HG03460 (cell line): ENCODE measurements at regions not wholly inside any gene's neighbourhood (a gene's known extent, or its start where the extent isn't known, plus 50 kb on each side); places are given as distances from the start of the nearest gene placed in this dataset.
"Not testable (repeated sequence)": the region's sequence is repeated elsewhere in the genome, so short reads cannot be mapped to it uniquely, and the experiment has no call there.

Experiments used
- ATAC-seq: cut with Tn5 transposase; IDR thresholded peaks from one replicate; pipeline ENCODE4 v1.9.1; 2021; ENCODE audit not compliant: unreplicated experiment

DNA sequence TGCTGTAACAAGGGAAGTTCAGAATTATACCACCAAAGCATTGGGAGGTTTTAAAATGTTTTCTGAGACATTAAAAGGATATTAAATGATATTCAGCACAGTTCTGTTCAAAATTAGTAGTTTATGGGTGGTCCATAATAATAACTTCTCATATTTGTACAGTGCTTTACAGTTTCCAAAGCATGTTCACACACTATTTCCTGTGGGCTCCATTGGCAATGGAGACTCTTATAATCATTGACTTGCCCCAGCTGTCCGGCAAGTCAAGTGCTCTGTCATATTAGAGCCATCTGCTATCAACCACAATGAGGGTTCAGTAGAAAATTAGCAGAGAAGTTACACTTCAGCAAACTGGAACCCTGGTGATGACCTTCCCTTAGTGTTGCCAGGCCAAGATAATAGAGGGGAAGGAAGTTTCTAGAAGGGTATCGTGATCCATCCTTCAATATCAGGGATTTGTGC lies 526.6 kb upstream of the CCDC196 start:
- peak; percentile 78 for ATAC-seq

DNA sequence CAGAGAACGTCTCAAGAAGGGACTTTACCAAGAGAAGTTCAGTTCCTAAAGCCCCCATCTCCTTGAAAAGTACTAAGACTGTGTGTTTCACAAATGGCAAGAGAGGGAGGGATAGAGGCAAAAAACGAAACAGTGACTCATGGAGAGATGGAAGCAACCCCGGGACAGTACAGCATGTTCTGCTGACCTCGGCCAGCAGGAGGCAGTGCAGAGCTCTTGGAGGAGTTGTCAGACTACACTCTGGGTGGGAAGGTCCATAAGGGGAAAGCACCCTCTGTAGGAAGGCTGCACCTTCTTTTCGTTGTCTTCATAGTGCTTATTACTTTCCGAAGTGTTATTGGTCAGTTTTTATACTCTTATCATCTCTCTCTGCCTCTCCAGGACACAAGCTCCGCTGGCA lies 525.2 kb upstream of the CCDC196 start:
- ATAC-seq = no peak

DNA sequence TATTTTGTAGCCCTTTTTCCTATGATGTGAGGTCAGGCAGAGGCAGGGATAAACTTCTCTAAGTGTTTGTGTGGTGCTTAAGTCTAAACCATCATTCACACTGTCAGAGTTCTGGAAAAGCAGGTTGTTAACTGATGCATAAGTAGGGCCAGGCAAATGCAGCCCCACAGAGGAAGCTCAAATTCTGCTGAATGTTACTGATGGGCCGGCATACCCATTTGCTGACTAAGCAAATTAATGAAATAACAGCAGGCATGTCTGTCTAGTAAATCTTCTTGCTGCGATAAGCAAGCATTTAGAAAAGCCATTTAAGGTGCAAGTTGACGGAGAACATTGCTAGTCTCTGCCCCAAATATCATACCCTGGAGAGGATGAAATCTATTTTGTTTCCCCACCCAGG lies 523.2 kb upstream of the CCDC196 start:
- ATAC-seq = no peak

DNA sequence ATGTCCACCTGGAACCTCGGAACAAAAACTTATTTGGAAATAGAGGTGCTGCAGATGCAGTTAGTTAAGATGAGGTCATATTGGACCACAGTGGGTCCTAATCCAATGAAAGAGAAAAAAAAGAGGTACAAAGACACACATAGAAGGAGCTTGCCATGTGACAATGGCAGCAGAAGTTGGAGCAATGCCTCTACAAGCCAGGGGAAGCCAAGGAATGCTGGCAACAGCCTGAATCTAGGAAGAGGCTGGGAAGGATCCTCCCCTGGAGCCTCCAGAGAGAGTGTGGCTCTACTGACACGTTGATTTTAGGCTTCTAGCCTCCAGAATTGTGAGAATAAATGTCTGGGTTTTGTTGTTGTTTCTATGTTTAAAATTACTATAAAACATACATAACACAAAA lies 521.8 kb upstream of the CCDC196 start:
- ATAC-seq = no peak

DNA sequence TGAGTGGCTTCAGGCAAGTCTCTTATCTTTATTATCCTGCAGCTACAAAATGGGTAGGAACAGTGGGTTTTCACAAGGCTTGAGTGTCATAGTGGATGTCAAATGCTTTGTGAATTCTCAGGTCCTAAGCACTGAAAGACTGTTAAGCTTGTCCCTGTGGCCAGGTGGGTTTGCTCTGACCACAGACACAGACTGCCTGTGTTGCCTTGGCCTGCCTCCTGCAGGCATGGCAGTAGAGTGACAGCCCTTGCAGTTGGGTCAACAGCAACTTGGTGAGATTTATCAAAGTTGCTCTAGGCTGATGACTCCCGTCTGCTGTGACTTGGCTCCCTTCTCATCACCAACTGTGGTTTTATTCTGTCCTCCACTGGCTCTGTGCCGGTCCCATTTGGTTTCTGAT lies 520.0 kb upstream of the CCDC196 start:
- ATAC-seq = no peak

DNA sequence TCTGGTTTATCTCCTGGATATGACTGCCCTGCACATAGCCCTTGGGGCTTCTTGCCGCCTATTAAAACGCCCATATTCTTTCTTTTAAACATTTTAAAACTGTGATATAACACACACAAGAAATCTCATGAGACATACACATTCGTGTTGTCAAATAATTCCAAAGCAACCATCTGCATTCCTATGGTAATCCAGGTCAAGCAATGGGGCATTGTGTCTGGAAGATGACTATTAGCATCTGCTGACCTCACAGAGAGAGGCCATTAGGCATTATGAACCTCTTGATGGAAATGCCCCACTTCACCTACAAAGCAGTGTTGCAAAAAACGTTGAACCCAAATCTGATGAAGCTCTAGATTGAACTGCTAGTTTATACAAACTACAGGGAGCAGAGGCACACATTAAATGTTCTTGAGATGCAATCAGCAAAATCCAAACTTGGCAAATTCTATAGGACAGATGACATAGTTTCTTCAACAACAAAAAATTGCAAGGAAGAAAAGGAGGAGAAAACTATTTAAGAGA lies 513.8 kb upstream of the CCDC196 start:
- ATAC-seq = no peak

DNA sequence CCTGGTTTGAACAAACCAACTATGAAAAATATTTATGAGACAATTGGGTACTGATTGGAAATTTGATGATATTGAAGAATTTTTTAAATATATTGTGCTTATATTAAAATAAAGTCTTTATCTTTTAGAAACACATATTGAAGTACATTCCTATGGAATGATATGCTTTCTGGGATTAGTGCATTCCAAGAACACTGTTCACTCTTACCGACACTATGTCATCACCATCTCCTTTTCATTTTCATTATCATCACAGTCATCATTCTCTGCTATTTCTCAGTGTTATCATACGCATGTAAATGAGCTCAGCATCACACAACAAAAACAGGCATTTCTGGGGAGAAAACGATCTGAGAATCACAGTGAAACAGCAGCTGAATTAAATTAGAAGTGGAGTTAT lies 513.3 kb upstream of the CCDC196 start:
- no peak for ATAC-seq

DNA sequence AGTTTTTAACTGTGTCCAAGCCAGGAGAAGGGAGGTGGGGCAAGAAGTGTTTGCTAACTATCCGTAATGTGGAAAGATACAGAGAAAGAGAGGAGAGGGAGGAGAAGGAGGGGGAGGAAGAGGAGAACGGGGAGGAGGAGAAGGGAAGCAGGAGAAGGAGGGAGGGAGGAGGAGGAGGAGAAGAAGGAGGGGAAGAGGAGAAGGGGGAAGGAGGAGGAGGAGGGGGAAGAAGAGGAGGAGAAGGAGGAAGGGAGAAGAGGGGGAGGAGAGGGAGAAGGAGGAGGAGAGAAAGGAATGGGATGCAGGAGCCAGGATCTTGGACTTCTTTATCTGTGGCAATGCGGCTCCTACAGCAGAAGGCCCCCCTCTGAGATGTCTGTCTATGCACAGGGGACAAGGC lies 510.3 kb upstream of the CCDC196 start:
- no peak for ATAC-seq

DNA sequence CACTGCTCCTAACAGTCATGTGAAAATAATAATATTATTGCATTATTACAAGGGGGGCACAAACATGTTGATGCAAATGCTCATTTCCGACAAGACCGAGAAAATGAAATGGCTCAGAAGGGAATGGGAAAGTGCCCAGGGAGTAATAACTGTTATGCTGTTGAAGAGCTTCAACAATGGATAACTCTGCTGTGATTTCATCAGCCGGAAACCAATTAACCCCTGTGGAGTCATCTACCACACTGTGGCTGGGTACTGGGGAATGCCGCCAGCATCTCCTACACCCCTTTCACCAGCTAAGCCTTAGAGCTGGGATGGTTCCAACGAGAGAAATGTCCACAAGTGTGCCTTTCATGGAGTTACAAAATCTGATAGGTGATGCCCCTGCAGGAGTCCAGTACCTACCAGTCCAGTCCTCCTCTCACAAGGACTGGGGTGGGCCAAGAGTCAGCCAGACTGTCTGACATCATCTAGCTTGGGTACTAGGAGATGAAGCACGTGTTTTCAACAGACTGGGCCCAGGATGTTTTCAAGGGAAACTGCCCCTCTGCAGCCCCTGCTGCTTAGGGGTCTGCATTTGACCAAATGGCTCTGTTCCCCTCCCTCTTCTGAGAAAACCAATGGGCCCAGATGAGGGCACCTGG lies 509.3 kb upstream of the CCDC196 start:
- no peak for ATAC-seq

DNA sequence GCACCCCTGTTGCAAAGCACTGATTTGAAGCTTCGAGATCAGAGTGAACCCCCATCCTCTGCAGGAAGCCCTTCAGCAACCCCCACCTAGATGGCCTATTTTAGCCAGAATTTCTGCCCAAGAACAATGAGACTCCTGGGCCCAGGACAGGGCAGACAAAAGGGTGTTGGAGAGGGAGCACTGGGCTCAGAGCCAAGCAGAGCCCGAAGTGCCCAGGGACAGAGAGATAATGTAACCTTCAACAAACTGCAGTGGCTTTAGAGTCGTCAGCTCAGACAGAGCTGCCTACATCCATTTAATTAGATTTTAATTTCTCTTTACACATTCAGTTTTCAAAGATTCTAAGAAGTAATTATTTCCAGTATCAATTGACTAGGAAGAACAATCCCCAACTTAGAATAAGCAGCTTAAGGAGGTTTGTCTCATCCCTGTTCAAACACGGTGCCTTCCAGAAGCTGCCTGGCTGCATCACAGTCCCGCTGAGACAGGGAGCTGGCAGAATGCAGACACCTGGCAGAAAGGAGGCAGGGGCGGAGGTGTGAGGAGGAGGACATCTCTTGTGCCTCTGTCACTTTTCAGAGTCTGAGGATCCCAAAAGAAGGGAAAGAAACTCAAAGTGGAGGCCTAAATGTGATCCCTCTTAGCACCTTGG lies 504.9 kb upstream of the CCDC196 start:
- ATAC-seq = no peak

DNA sequence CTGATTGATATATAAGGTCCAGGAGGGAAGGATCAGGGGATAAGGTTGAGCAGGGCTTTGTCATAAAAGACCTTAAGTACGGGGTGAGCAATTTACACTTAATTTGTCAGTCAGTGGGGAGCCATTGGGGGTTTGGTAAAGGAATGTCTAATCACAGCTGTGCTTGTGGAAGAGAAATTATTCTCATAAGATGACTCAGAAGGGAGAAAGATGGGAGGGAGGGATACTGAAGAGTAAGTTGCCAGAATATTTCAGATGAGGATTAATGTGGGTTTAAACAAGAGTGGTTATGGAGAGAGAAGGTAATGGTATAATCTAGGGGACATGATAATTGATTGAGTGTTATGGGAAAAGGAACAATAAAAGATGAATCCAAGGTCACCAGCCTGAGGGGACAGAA lies 500.1 kb upstream of the CCDC196 start:
- no peak for ATAC-seq

DNA sequence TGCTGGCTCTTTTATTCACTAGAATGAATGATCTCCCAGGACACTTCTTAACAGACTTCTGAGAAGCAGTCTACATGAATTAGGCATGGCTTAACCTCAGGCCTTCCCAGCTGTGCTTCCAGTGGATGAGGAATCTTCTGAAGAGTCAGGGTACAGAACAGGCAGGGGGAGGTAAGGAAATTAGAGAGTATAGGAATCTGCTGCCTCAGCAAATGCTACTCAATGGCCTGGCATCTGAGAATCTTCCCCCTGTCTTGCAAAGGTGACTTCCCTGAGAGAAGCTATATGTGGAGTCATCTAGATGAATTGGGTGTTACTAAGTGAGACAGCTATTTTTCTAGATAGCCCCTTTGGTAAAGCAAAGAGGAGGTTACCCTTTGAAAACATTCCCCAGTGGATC lies 496.2 kb upstream of the CCDC196 start:
- ATAC-seq = no peak

DNA sequence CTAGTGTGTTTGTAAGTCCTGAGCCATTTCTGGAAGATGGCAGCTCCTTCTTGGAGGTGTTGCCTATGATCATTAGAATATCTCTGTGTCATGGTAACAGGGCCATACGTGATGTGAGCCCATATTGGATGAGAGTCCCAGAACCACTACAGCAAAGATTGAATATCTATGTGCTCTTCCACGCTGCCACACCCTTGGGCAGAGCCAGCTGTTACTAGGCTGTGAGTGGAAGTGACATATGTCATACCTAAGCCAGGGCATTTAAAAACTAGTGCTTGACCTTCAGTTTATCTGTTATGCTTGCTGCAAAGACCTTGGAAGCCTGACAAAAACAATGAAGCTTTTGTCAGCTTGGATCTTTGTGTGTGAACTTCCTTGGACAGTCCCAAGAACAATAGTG lies 495.1 kb upstream of the CCDC196 start:
- no peak for ATAC-seq

DNA sequence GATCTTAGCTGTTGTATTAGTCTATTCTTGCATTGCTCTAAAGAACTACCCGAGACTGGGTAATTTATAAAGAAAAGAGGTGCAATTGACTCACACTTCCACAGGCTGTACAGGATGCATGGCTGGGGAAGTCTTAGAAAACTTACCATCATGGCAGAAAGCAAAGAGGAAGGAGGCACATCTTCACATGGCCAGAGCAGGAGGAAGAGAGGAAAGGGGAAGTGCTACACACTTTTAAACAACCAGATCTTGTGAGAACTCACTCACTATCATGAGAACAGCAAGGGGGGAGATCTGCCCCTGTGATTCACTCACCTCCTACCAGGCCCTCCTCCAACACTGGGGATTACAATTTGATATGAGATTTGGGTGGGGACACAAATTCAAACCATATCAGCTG lies 494.2 kb upstream of the CCDC196 start:
- ATAC-seq = not testable (repeated sequence)

DNA sequence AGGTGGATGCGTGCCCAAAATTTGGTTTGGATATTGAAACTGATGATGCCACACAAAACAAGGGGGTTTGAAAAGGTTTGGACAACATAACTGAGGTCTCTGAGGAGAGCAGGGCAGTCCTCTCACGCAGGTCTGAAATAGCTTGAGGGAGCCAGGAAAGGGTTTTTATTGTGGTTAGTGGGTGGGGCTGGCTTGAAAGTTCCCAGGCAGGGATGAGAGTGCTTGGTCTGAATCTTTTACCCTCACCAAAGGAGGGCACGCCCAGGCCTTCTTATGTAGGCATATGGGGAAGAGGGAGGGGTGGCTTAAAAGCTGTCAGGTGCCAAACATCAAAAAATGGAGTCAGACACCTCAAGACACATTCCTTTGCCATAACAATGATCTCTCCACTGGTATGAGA lies 493.1 kb upstream of the CCDC196 start:
- ATAC-seq = no peak

DNA sequence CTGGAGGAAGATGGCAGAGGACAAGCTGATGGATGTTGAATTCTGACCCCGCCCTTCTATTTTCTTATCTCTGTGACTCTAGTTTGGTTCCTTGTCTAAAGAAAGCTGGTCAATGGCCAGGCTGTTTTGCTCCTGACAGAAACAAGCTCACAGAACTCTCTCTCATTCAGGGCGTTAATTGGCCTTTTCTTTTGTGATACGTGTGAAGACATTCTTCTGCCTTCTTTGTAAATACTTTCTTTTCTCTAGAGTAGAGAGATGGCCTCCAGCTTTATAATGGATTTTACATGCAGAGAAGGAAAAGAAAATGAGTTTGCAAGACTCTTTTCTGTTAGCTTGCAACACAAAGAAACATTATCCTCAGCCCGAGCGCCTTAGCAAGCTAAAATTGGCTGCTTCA lies 492.2 kb upstream of the CCDC196 start:
- ATAC-seq = no peak

DNA sequence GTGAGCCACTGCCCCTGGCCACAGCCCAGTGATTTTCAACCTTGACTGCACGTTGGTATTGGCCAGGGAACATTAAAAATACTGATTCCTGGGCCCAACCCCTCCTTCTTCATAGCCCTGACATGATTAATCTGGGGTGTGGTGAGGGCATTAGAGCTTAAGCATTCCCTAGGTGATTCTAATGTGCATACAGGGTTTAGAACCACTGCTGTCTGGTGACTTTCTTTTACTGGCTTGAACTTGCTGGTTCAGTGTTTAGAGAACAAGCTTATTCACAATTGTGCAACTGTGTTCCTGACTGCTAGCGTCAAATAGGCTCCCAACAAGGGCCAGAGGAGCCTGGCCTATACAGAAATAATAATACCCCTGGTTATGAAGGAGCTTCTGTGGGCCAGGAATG lies 488.8 kb upstream of the CCDC196 start:
- ATAC-seq = no peak

DNA sequence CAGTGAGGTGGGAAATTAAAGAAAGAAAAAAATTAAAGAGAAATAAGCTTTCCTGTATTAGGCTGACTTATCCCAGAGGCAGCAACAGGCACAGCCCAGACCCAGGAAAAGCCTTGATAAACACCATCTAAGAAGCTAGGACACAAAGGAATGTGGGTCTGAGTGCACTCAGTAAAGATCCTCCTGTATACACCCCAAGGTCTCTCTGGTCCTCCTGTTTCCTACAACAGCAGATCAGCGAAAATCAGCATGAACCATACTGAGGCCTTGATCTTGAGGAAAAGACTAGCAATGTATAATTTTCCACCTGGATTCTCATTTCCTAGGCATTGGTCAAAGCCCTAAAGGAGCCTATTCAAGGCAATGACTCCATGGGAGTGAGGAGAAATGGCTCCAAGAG lies 486.3 kb upstream of the CCDC196 start:
- no peak for ATAC-seq

DNA sequence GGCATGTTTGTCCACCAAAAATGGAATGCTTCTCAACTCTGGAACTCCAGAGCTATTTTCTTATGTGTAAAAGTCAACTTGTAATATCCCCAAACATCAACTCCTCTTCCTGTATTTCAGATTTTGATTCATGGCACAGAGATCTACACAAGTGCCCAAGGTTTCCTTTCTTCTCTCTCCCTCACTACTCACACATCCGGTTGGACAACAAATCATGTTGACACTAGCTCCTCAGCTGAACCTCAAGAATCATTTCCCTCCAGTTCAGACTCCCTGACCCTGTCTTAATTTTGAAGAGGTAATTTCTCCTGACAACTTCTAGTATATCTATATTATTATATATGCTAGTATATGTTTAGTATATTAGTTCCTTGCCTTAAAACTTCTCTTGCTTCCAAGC lies 485.4 kb upstream of the CCDC196 start:
- ATAC-seq = no peak

DNA sequence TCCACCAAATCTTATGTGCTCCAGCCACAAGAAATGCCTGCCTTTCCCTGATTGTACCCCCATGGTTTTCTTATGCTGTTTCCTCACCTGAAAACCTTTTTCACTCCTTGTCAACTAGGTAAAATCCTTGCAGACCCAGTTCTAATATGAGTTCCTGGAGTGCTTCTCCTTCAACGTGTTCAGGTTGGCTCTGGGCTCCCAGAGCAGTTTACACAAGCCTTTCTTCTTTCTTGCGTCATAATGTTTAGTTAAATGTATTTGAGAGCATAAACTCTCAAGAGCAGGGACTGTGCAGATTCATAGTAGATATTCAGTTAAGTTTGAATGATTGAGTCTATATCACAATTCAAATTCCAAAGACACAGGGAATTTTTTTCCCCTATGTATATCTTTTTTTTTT lies 484.8 kb upstream of the CCDC196 start:
- no peak for ATAC-seq

DNA sequence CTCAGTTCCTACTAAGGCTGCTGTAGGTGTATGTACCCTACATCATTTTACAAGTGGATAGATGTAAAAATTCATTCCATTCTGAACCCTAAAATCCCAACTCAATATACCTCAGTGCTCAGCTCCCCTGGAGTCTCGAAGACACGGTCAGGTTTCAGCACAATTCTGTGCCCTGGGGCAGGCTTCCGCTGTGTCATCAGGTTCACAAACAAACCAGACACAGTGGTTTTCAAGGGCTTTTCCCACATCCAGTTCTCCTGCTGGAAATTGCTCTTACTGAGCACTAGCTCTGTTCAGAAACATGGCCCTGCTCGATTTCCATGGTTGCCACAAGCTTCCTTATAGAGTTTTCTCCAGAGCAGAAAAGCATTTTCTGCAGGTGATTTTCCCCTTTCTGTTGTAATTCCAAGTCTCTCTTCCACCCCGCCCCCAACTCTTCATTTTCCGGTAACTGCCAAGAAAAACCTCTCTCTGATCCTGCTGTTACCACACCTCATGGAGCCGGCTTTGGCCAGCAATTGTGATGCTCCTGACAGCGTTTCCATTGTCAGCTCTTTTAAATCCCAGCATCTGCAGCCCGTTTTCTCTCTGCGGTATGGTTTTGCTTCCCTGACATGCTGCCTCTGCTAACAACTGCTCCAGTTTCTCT lies 483.0 kb upstream of the CCDC196 start:
- ATAC-seq = no peak

DNA sequence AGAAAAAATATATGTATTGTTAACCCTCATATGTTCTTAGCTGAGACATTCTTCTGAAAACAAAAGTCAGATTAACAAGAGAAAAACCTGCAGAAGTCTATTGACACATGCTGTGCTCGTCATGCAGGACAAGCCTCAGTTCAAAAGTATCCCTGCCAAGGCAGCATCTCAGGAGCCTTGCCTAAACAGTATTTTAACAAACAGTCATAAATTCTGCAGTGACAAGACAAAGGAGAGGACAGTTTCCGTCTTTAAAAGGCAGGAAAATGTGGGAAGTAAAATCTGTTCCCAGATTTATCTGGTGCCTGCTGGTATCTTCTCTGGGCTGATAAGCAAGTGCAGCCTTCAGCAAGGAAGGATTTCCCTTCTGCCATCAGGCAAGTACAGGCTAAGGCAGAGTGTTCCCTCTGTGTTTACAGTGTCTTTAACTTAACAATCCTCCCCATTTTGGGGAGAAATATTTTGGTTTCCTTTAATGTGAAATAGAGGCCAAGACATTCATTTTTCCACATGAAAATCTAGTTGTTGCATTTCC lies 480.2 kb upstream of the CCDC196 start:
- no peak for ATAC-seq
